ENCODE measurements at regions not wholly inside any gene's neighbourhood (a gene's known extent, or its start where the extent isn't known, plus 50 kb on each side); places are given as distances from the start of the nearest gene placed in this dataset.

GRCh38 chr5:138661991-138662434, 86.8 kb upstream of the HSPA9 start:
- no peaks in the 10 kb centered on the region for H3F3A ChIP-seq (ENCODE audit: insufficient read depth, low read length, poor library complexity, severe bottlenecking)
- TF ChIP-seq SMC3 (conservative IDR thresholded peaks at IDR 0.05; ENCODE audit: poor library complexity): no peak
- TF ChIP-seq POLR2AphosphoS5 (IDR thresholded peaks at IDR 0.05): no peak
- no peak for TF ChIP-seq RAD21 (conservative IDR thresholded peaks at IDR 0.05)
- TF ChIP-seq REST (IDR thresholded peaks at IDR 0.05; ENCODE audit: borderline replicate concordance): no peak
- no peak for TF ChIP-seq MXI1 (conservative IDR thresholded peaks at IDR 0.05; ENCODE audit: poor library complexity, severe bottlenecking)
- H3K36me3 ChIP-seq (ENCODE audit: insufficient read depth, low read length): no peaks in the 10 kb centered on the region
- no peak overlapping the region for H3K4me2 ChIP-seq (ENCODE audit: low read length)
- H3K27ac ChIP-seq (ENCODE audit: low read length): no peak overlapping the region
- H3K9me2 ChIP-seq (ENCODE audit: insufficient read depth, low read length): no peaks in the 10 kb centered on the region
- H4K20me1 ChIP-seq (ENCODE audit: insufficient read depth): no peaks in the 10 kb centered on the region
- H3K4me3 ChIP-seq (ENCODE audit: low read length): no peak overlapping the region
- H3K9me3 ChIP-seq (ENCODE audit: low read length): no peaks in the 10 kb centered on the region
- H3K27me3 ChIP-seq (ENCODE audit: insufficient read depth, low read depth, low read length): no peaks in the 10 kb centered on the region
- H3K79me2 ChIP-seq (replicated peaks; ENCODE audit: insufficient read depth, low read length): no peaks in the 10 kb centered on the region
- no peak overlapping the region for H2AFZ ChIP-seq (ENCODE audit: low read depth, low read length)
- H3K9ac ChIP-seq (ENCODE audit: low read length): no peak overlapping the region

- Histone ChIP-seq H3K9me2 (ENCODE audit: insufficient read depth, low read length) (no peaks in the 10 kb centered on the region), H4K20me1 (ENCODE audit: insufficient read depth) (no peaks in the 10 kb centered on the region), H3K27ac (ENCODE audit: low read length) (no peak overlapping the region), H2AFZ (ENCODE audit: low read depth, low read length) (no peak overlapping the region), H3K79me2 (replicated peaks; ENCODE audit: insufficient read depth, low read length) (no peaks in the 10 kb centered on the region), H3K4me2 (ENCODE audit: low read length) (no peak overlapping the region), H3K36me3 (ENCODE audit: insufficient read depth, low read length) (no peaks in the 10 kb centered on the region), H3K9me3 (ENCODE audit: low read length) (no peaks in the 10 kb centered on the region), H3K4me3 (ENCODE audit: low read length) (no peak overlapping the region), H3K27me3 (ENCODE audit: insufficient read depth, low read depth, low read length) (no peaks in the 10 kb centered on the region), H3K9ac (ENCODE audit: low read length) (no peak overlapping the region), H3F3A (ENCODE audit: insufficient read depth, low read length, poor library complexity, severe bottlenecking) (no peaks in the 10 kb centered on the region)
- no peak for TF ChIP-seq SMC3 (conservative IDR thresholded peaks at IDR 0.05; ENCODE audit: poor library complexity)
- TF ChIP-seq MXI1 (conservative IDR thresholded peaks at IDR 0.05; ENCODE audit: poor library complexity, severe bottlenecking): no peak
- TF ChIP-seq POLR2AphosphoS5 (IDR thresholded peaks at IDR 0.05): no peak
- TF ChIP-seq RAD21 (conservative IDR thresholded peaks at IDR 0.05): no peak
- TF ChIP-seq EP300 (conservative IDR thresholded peaks at IDR 0.05; ENCODE audit: poor library complexity, severe bottlenecking): no peak
- TF ChIP-seq REST (IDR thresholded peaks at IDR 0.05; ENCODE audit: borderline replicate concordance): no peak
- TF ChIP-seq CTCF (IDR thresholded peaks at IDR 0.05; ENCODE audit: poor library complexity, severe bottlenecking): no peak
- no peak for TF ChIP-seq TAF1 (IDR thresholded peaks at IDR 0.05; ENCODE audit: low read depth)
- no peak for TF ChIP-seq EZH2 (IDR thresholded peaks at IDR 0.05; ENCODE audit: borderline replicate concordance, insufficient read depth, low read length, poor library complexity, severe bottlenecking)
Observed at GRCh38 chr5:138661291-138661960, 86.2 kb upstream of the HSPA9 start.

All from neural cell (in vitro differentiated cells).